H1 (cell line): ENCODE measurements at regions not wholly inside any gene's neighbourhood (a gene's known extent, or its start where the extent isn't known, plus 50 kb on each side); places are given as distances from the start of the nearest gene placed in this dataset.

Source experiments
- CTCF ChIA-PET: fragments of 300-600 bp; sonication (Branson Sonifier 250); formaldehyde crosslinking; loops from one replicate; lab custom pipeline; 2021; ENCODE audit not compliant: partially characterized antibody; lab: Charles Lee
- POLR2A ChIA-PET: fragments of 300-600 bp; sonication (Branson Sonifier 250); formaldehyde crosslinking; loops from one replicate; lab custom pipeline; 2021; ENCODE audit warnings: inconsistent platforms; ENCODE audit not compliant: partially characterized antibody; lab: Charles Lee
- DNase-seq, 2 experiments: peaks; one replicate each; pipeline versions ENCODE4 v3.0.0 to v3.0.0-alpha.2; 2010 to 2022; ENCODE audit warnings: low spot score in 2 of 2, low read depth in 1 of 2, mixed read lengths in 1 of 2
- FAIRE-seq: peaks from 2 replicates; lab custom pipeline; 2011; peaks lifted over from hg19 to GRCh38; lab: Jason Lieb, UNC
- H2AFZ ChIP-seq: 2 replicates; pipeline ENCODE4 v1.8.1; 2012; ENCODE audit warnings: low read length, inconsistent platforms
- H2AK5ac ChIP-seq: 2 replicates; pipeline ENCODE4 v1.6.1; 2013; ENCODE audit warnings: low read depth, low read length
- H2BK120ac ChIP-seq: replicated peaks from 2 replicates; pipeline ENCODE3; 2013; ENCODE audit warnings: low read depth, low read length, inconsistent platforms
- H2BK12ac ChIP-seq: 2 replicates; pipeline ENCODE4 v1.6.1; 2013; ENCODE audit warnings: low read depth, low read length
- H2BK15ac ChIP-seq: 2 replicates; pipeline ENCODE4 v1.6.1; 2013; ENCODE audit warnings: low read length
- H2BK20ac ChIP-seq: 2 replicates; pipeline ENCODE4 v1.6.1; 2013; ENCODE audit warnings: low read length
- H2BK5ac ChIP-seq: 2 replicates; pipeline ENCODE4 v1.6.1; 2013; ENCODE audit warnings: low read depth, low read length
- H3K14ac ChIP-seq: 2 replicates; pipeline ENCODE4 v1.6.1; 2013; ENCODE audit warnings: inconsistent platforms; ENCODE audit not compliant: insufficient read length
- H3K18ac ChIP-seq: 2 replicates; pipeline ENCODE4 v1.6.1; 2013; ENCODE audit warnings: low read length; ENCODE audit errors: extremely low read depth
- H3K23ac ChIP-seq: 2 replicates; pipeline ENCODE4 v1.6.1; 2013; ENCODE audit warnings: inconsistent platforms; ENCODE audit not compliant: insufficient read length
- H3K23me2 ChIP-seq: 2 replicates; pipeline ENCODE4 v1.6.1; 2013; ENCODE audit warnings: low read depth, low read length
- H3K27ac ChIP-seq: 2 replicates; pipeline ENCODE4 v1.6.1; 2011; ENCODE audit warnings: low read depth, low read length, inconsistent platforms
- H3K27me3 ChIP-seq, 4 experiments: replicated peaks in 1 of 4; 1 replicate in 1 of 4; 2 replicates in 3 of 4; pipeline versions ENCODE4 v1.6.1 to v1.8.1; 2011 to 2013; ENCODE audit warnings: low read length in 3 of 4, mild to moderate bottlenecking in 3 of 4, inconsistent platforms in 2 of 4, mixed read lengths in 2 of 4, moderate library complexity in 1 of 4; ENCODE audit not compliant: control insufficient read depth in 3 of 4, insufficient read depth in 3 of 4; ENCODE audit errors: extremely low read depth in 1 of 4
- H3K36me3 ChIP-seq, 4 experiments: 2 replicates each; pipeline versions ENCODE4 v1.6.1 to v1.8.1; 2011 to 2013; ENCODE audit warnings: mild to moderate bottlenecking in 4 of 4, low read length in 3 of 4, moderate library complexity in 2 of 4, control low read depth in 1 of 4, inconsistent platforms in 1 of 4; ENCODE audit not compliant: insufficient read depth in 4 of 4, control insufficient read depth in 2 of 4
- H3K4ac ChIP-seq: replicated peaks from 2 replicates; pipeline ENCODE3; 2013; ENCODE audit warnings: low read length, low read depth, mixed read lengths, inconsistent platforms; ENCODE audit not compliant: insufficient read length
- H3K4me1 ChIP-seq, 4 experiments: replicated peaks in 1 of 4; 1 replicate in 1 of 4; 2 replicates in 3 of 4; pipeline versions ENCODE4 v1.6.1 to v1.8.1; 2011 to 2013; ENCODE audit warnings: low read length in 3 of 4, inconsistent platforms in 2 of 4, mixed read lengths in 1 of 4; ENCODE audit not compliant: insufficient read depth in 4 of 4, control insufficient read depth in 3 of 4
- H3K4me2 ChIP-seq, 2 experiments: 2 replicates each; pipeline versions ENCODE4 v1.6.1 to v1.8.1; 2011 to 2013; ENCODE audit warnings: low read depth in 2 of 2, low read length in 2 of 2, control low read depth in 1 of 2, inconsistent platforms in 1 of 2, mild to moderate bottlenecking in 1 of 2; ENCODE audit not compliant: insufficient read depth in 1 of 2
- H3K4me3 ChIP-seq, 4 experiments: fragments of 200-600, 300-600 bp in 1 of 4; sonication (generic), shearing (Covaris generic), sonication (Bioruptor Twin) in 1 of 4; 2 replicates each; pipeline versions ENCODE4 v1.5.1 to v1.8.1; 2011 to 2016; ENCODE audit warnings: low read length in 4 of 4, low read depth in 3 of 4, control low read depth in 2 of 4, inconsistent platforms in 2 of 4, mild to moderate bottlenecking in 2 of 4, mixed read lengths in 1 of 4, moderate library complexity in 1 of 4; ENCODE audit not compliant: insufficient read depth in 2 of 4; ENCODE audit errors: extremely low read depth in 1 of 4
- H3K56ac ChIP-seq: replicated peaks from 2 replicates; pipeline ENCODE3; 2013; ENCODE audit warnings: low read depth, mild to moderate bottlenecking, mixed read lengths, low read length, inconsistent platforms; ENCODE audit not compliant: insufficient read length
- H3K79me1 ChIP-seq: 2 replicates; pipeline ENCODE4 v1.6.1; 2013; ENCODE audit warnings: low read depth, low read length, control low read depth
- H3K79me2 ChIP-seq, 2 experiments: 2 replicates each; pipeline versions ENCODE4 v1.6.1 to v1.8.1; 2012 to 2013; ENCODE audit warnings: low read length in 2 of 2, mild to moderate bottlenecking in 2 of 2, inconsistent platforms in 1 of 2; ENCODE audit not compliant: insufficient read depth in 2 of 2, control insufficient read depth in 1 of 2
- H3K9ac ChIP-seq, 4 experiments: replicated peaks in 1 of 4; 1 replicate in 1 of 4; 2 replicates in 3 of 4; pipeline versions ENCODE4 v1.6.1 to v1.8.1; 2011 to 2013; ENCODE audit warnings: low read depth in 3 of 4, low read length in 3 of 4, control low read depth in 2 of 4, mild to moderate bottlenecking in 2 of 4, moderate library complexity in 2 of 4, inconsistent platforms in 1 of 4; ENCODE audit errors: extremely low read depth in 1 of 4
- H3K9me3 ChIP-seq, 2 experiments: 2 replicates each; pipeline versions ENCODE4 v1.6.1 to v1.8.1; 2012 to 2013; ENCODE audit warnings: mild to moderate bottlenecking in 2 of 2, moderate library complexity in 2 of 2, control low read depth in 1 of 2, inconsistent platforms in 1 of 2, low read depth in 1 of 2, low read length in 1 of 2, mixed read lengths in 1 of 2; ENCODE audit not compliant: insufficient read depth in 2 of 2
- H4K20me1 ChIP-seq, 2 experiments: replicated peaks in 1 of 2; 2 replicates each; pipeline versions ENCODE3 to v1.8.1; 2011 to 2013; ENCODE audit warnings: inconsistent platforms in 2 of 2, low read length in 2 of 2, mild to moderate bottlenecking in 1 of 2; ENCODE audit not compliant: insufficient read depth in 2 of 2, control insufficient read depth in 1 of 2
- H4K5ac ChIP-seq: 2 replicates; pipeline ENCODE4 v1.6.1; 2013; ENCODE audit warnings: low read length, low read depth, mixed read lengths, inconsistent platforms; ENCODE audit not compliant: insufficient read length
- H4K8ac ChIP-seq: 2 replicates; pipeline ENCODE4 v1.8.0; 2013; ENCODE audit warnings: mild to moderate bottlenecking, moderate library complexity, low read length, inconsistent platforms; ENCODE audit not compliant: insufficient read depth; ENCODE audit errors: extremely low read depth
- H4K91ac ChIP-seq: replicated peaks from 2 replicates; pipeline ENCODE3; 2013; ENCODE audit warnings: low read length, mixed read lengths, inconsistent platforms; ENCODE audit not compliant: insufficient read length
- CHD1 ChIP-seq: IDR thresholded peaks from 2 replicates; pipeline ENCODE4 v1.6.1; 2012; ENCODE audit warnings: low read depth, low read length, improper control_type of control experiment
- RFX5 ChIP-seq: IDR thresholded peaks from 2 replicates; pipeline ENCODE4 v1.6.1; 2011; ENCODE audit warnings: low read depth, low read length, improper control_type of control experiment, borderline replicate concordance
- RNF2 ChIP-seq: fragments of 200-900, 300-1000 bp; sonication (generic); IDR thresholded peaks from 2 replicates; pipeline ENCODE4 v1.7.1; 2016; ENCODE audit warnings: borderline replicate concordance, low read depth, mild to moderate bottlenecking, antibody characterized with exemption, low read length; ENCODE audit not compliant: poor library complexity, severe bottlenecking; ENCODE audit errors: missing control alignments
- RXRA ChIP-seq: IDR thresholded peaks from 2 replicates; pipeline ENCODE4 v1.6.1; 2011; ENCODE audit warnings: low read depth, mild to moderate bottlenecking, low read length, moderate library complexity; ENCODE audit not compliant: insufficient read depth
- SP2 ChIP-seq: IDR thresholded peaks from 2 replicates; pipeline ENCODE4 v1.6.1; 2012; ENCODE audit warnings: mild to moderate bottlenecking, low read length, inconsistent platforms
- WGBS, 2 experiments: shearing (Covaris generic) in 1 of 2; methylation state at CpG; one replicate each; pipeline versions ENCODE4 v1.1.6 to v1.1.7; 2013 to 2015; ENCODE audit warnings: low lambda C conversion rate in 2 of 2, mixed read lengths in 2 of 2, inconsistent platforms in 1 of 2, low coverage in 1 of 2, missing lambda C conversion rate in 1 of 2; ENCODE audit not compliant: insufficient replicate concordance in 2 of 2, insufficient coverage in 1 of 2, insufficient read length in 1 of 2; ENCODE audit errors: extremely low coverage in 1 of 2, missing lambda C conversion rate in 1 of 2; 5-methylcytosine and 5-hydroxymethylcytosine counted together

DNA sequence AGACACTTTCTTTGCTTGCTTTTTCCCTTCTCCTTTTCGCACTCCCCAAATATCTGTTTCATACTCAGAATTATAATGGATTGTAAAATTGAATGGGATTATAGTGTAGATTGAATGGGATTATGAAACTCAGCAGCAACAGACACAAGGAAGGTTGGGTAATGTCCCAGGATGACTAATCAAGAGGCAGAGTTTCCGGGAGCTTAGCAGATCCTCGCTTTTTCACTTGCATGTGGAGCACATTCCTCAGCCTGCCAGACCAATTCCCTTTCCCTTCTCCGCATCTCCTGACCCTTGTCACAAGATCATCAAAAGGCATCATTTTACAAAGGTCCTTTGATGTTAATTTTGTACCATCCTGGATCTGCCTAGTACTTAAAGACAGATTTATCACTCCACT is 55.1 kb upstream of the SLC1A1 start:
- no peak overlapping the region for H2BK12ac ChIP-seq
- H3K79me2 ChIP-seq, result no peaks in the 10 kb centered on the region
- no peak overlapping the region for H2AFZ ChIP-seq
- H3K56ac ChIP-seq, result no peak overlapping the region
- H2BK20ac ChIP-seq, result no peak overlapping the region
- H3K4me2 ChIP-seq, result no peak overlapping the region
- H3K23ac ChIP-seq, result no peak overlapping the region
- no peaks in the 10 kb centered on the region for H3K4me1 ChIP-seq
- H4K91ac ChIP-seq, result no peak overlapping the region
- H2BK15ac ChIP-seq, result no peak overlapping the region
- H3K79me1 ChIP-seq, result no peaks in the 10 kb centered on the region
- no peak overlapping the region for H2BK120ac ChIP-seq
- no peak overlapping the region for H3K18ac ChIP-seq
- DNase-seq (no peak), FAIRE-seq (no peak)
- H4K8ac ChIP-seq, result no peak overlapping the region
- 80% methylated on average over 4 of the region's 4 CpGs; no CpG with 5 or more reads in 1 of the 2 experiments for WGBS, 2 experiments
- H3K36me3 ChIP-seq, result no peaks in the 10 kb centered on the region
- H3K14ac ChIP-seq, result no peak overlapping the region
- no peak overlapping the region for H4K5ac ChIP-seq
- H3K9me3 ChIP-seq, result no peaks in the 10 kb centered on the region
- TF ChIP-seq RNF2 (no peak), RFX5 (no peak), RXRA (no peak), SP2 (no peak), CHD1 (no peak)
- TF ChIP-seq, all 59 proteins: peak for 0
- Histone ChIP-seq H2AK5ac (no peak overlapping the region), H2BK5ac (no peak overlapping the region), H3K23me2 (no peaks in the 10 kb centered on the region), H3K9ac (no peak overlapping the region), H3K27ac (no peak overlapping the region), H4K20me1 (no peaks in the 10 kb centered on the region), H3K4me3 (no peak overlapping the region), H3K27me3 (no peaks in the 10 kb centered on the region), H3K4ac (no peak overlapping the region)
- ChIA-PET POLR2A (no interaction called here), CTCF (interaction anchor here (0.6 to 3.5 kb wide), 10 partner anchors 12 to 170 kb away, joined by 3 to 17 read pairs (median 3); no protein-coding TSS in a partner anchor)
